ENCODE measurements at regions not wholly inside any gene's neighbourhood (a gene's known extent, or its start where the extent isn't known, plus 50 kb on each side); places are given as distances from the start of the nearest gene placed in this dataset.
"Not testable (repeated sequence)": the region's sequence is repeated elsewhere in the genome, so short reads cannot be mapped to it uniquely, and the experiment has no call there.

- DNase-seq = no peak
Observed at GRCh38 chr21:39080366-39080765, 102.9 kb downstream of the PSMG1 start.

GRCh38 chr21:39079617-39080016 lies 103.6 kb downstream of the PSMG1 start:
- peak; percentile 22 for DNase-seq

GRCh38 chr21:39078322-39079065 lies 104.8 kb downstream of the PSMG1 start:
- no peak for DNase-seq

GRCh38 chr21:39077876-39078275 lies 105.4 kb downstream of the PSMG1 start:
- DNase-seq = no peak

GRCh38 chr21:39074508-39074907 lies 108.7 kb downstream of the PSMG1 start:
- no peak for DNase-seq

- DNase-seq = peak; percentile 57
Observed at GRCh38 chr21:39073717-39074116, 109.5 kb downstream of the PSMG1 start.

GRCh38 chr21:39073063-39073462 lies 110.2 kb downstream of the PSMG1 start:
- DNase-seq = peak; percentile 55

- no peak for DNase-seq
Observed at GRCh38 chr21:39072468-39072867, 110.8 kb downstream of the PSMG1 start.

- no peak for DNase-seq
Observed at GRCh38 chr21:39071623-39072214, 111.5 kb downstream of the PSMG1 start.

- DNase-seq = not testable (repeated sequence)
Observed at GRCh38 chr21:39069856-39070255, 113.4 kb downstream of the PSMG1 start.

GRCh38 chr21:39066829-39067780 lies 116.1 kb downstream of the PSMG1 start:
- DNase-seq = no peak

GRCh38 chr21:39065917-39066316 lies 117.3 kb downstream of the PSMG1 start:
- DNase-seq = no peak

- DNase-seq = no peak
Observed at GRCh38 chr21:39064325-39065012, 118.8 kb downstream of the PSMG1 start.

GRCh38 chr21:39063517-39063916 lies 119.7 kb downstream of the PSMG1 start:
- DNase-seq = no peak

- DNase-seq = no peak
Observed at GRCh38 chr21:39062196-39062595, 121.1 kb downstream of the PSMG1 start.

GRCh38 chr21:39061766-39062165 lies 121.5 kb downstream of the PSMG1 start:
- DNase-seq = no peak

- DNase-seq = no peak
Observed at GRCh38 chr21:39060485-39061083, 122.7 kb downstream of the PSMG1 start.

- no peak for DNase-seq
Observed at GRCh38 chr21:39057121-39057520, 126.1 kb downstream of the PSMG1 start.

GRCh38 chr21:39056636-39057035 lies 126.6 kb downstream of the PSMG1 start:
- DNase-seq = no peak

- no peak for DNase-seq
Observed at GRCh38 chr21:39055167-39055767, 128.0 kb downstream of the PSMG1 start.

GRCh38 chr21:39054066-39054465 lies 129.2 kb downstream of the PSMG1 start:
- no peak for DNase-seq

- DNase-seq = no peak
Observed at GRCh38 chr21:39053126-39053525, 130.1 kb downstream of the PSMG1 start.
